ENCODE measurements at regions not wholly inside any gene's neighbourhood (a gene's known extent, or its start where the extent isn't known, plus 50 kb on each side); places are given as distances from the start of the nearest gene placed in this dataset.

DNA sequence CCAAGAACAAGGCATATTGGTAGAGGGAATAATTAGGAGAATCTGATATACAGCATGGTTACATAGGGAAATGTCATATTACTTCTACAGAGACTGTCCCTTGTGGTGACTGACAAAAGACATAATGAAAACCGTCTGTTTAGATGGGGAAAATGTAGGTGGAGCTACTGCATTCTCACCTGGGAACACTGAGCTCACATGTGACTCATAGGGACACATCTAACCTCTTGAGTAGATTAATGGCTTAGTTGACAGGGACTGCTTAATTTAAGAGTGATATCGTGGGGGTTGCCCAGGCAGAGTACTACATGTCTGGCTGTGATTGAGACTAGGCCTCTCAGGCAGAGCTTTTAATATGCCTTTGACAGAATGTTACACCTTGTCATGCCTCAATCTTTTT lies 235.3 kb upstream of the ZFP64 start:
- TF ChIP-seq, protein P1, sequence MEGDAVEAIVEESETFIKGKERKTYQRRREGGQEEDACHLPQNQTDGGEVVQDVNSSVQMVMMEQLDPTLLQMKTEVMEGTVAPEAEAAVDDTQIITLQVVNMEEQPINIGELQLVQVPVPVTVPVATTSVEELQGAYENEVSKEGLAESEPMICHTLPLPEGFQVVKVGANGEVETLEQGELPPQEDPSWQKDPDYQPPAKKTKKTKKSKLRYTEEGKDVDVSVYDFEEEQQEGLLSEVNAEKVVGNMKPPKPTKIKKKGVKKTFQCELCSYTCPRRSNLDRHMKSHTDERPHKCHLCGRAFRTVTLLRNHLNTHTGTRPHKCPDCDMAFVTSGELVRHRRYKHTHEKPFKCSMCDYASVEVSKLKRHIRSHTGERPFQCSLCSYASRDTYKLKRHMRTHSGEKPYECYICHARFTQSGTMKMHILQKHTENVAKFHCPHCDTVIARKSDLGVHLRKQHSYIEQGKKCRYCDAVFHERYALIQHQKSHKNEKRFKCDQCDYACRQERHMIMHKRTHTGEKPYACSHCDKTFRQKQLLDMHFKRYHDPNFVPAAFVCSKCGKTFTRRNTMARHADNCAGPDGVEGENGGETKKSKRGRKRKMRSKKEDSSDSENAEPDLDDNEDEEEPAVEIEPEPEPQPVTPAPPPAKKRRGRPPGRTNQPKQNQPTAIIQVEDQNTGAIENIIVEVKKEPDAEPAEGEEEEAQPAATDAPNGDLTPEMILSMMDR (conservative IDR thresholded peaks at IDR 0.05): no peak
- TF ChIP-seq EZH2 (IDR thresholded peaks at IDR 0.05; ENCODE audit: low read depth): no peak

Measured in PC-9 (cell line).